NCI-H1694 treated with DMSO at 0.1 percent for 48 hours (cell line): ENCODE measurements at regions not wholly inside any gene's neighbourhood (a gene's known extent, or its start where the extent isn't known, plus 50 kb on each side); places are given as distances from the start of the nearest gene placed in this dataset.
"Not testable (repeated sequence)": the region's sequence is repeated elsewhere in the genome, so short reads cannot be mapped to it uniquely, and the experiment has no call there.

Experiments
- DNase-seq: peaks from one replicate; lab custom pipeline; 2025; lab: John Stamatoyannopoulos, UW

DNA sequence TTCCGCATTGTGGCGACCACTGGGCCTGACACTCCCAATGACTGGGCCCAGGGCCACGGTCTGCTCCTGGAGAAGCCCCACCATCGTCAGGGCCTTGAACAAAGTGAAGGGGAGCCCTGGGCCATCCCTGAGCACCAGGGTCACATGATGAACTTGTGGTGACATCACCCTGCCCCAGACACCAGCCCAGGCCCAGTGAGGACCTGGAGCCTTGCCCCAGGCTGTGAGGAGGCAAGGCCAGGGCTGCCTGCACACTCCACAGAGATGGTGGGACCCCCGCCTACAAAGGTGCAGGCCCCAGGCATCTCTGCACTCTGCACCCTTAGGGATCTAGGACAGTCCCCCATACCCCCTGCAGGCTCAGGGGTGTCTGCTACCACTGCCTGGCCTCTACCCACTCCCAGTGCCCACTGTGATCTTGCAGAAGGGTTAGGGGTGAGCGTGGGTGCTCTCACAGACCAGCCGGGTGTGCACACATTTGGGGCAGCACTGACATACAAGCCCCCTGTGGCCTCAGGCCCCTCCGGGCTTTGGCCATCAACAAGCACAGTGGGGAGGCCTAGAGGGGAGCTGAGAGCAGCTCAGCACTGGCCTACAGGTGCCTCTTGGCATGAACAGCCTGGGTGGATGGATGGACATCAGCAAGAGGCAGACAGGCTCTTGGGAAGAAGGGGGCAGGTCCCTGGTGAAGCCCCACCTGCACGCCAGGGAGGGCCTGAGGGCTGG is 624.0 kb upstream of the LRRTM4 start:
- no peak for DNase-seq

DNA sequence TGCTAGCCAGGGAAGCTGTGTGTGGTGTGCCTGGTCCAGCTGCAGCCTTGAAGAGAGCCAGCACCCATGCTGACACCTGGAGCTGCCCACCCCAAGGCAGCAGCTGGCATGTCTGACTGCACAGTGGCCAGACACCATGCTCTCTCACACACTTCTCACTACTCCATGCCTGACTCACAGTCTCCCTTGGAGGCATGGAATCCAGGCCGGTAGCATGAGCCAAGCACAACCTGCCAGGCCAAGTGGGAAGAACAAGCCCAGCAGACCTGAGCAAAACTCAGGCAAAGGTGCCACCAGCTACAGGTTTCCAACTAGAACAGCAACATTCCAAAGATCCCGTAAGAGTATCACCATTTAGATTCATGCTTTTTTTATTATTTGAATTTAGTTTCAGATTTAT is 625.3 kb upstream of the LRRTM4 start:
- no peak for DNase-seq

DNA sequence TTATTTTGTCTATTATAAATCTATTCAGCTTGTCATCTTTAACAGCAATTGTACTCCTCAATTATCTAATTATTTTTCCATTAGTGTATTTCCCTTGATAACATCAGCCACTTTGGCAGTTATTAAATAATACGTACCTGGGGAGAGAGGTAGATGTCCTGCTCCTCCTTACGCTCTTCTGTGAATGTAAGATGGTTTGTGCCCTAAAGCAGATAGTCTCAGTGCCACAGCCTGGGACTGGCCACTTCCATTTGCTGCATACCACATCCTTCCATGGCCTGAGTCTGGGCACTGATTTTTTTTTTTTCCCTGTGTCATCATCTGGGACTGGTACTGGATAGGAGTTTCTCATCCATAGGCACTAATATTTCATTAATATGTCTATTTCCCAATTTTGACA is 632.4 kb upstream of the LRRTM4 start:
- no peak for DNase-seq

DNA sequence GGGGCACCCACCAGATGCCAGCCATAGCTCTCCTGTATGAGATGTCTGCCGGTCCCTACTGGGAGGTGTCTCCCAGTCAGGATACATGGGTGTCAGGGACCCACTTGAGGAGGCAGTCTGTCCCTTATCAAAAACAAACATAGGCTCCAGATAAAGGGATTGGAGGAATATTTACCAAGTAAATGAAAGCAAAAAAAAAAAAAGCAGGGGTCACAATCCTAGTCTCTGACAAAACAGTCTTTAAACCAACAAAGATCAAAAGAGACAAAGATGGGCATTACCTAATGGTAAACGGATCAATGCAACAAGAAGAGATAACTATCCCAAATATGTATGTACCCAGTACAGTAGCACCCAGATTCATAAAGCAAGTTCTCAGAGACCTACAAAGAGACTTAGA is 640.0 kb upstream of the LRRTM4 start:
- DNase-seq = no peak

- DNase-seq = not testable (repeated sequence)
Observed at GRCh38 chr2:78172157-78172556, 650.0 kb upstream of the LRRTM4 start.

DNA sequence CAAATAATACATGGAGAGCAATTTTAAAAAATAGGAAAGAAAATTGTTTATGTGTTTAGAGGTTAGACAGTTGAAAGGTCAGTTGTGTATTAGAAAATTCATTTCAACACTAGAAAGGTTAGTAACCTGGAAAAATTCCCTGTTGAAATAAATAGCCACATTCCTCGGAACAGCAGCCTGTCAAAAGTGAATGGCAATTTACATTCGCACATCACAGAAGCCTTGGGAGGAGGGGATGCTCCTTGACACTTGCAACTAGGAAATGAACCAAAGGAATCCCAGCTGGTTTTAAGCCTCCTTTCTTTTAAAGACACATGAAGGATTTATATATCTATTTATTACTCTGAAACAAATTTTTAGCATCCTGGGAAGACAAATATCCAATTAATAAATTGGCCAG is 653.5 kb upstream of the LRRTM4 start:
- DNase-seq = no peak

- DNase-seq = no peak
Observed at GRCh38 chr2:78201064-78201575, 678.9 kb upstream of the LRRTM4 start.

DNA sequence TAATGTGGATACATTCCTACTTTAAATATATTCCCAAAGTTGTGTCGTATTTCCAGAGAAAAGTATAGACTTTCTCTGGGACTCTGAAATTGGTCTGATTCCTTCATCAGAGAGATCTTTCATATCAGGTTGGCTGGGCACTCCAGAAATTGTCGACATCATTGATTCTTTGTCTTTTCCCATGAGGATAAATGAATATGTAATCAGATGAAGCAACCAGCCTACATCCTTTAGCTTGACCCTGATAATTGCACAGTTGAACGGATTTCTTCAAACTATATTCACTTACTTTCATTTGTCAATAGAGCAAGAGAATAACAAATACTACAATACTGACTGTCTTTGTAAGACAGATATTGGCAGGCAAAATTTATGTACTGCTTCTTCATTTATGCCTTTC is 680.2 kb upstream of the LRRTM4 start:
- DNase-seq = no peak

DNA sequence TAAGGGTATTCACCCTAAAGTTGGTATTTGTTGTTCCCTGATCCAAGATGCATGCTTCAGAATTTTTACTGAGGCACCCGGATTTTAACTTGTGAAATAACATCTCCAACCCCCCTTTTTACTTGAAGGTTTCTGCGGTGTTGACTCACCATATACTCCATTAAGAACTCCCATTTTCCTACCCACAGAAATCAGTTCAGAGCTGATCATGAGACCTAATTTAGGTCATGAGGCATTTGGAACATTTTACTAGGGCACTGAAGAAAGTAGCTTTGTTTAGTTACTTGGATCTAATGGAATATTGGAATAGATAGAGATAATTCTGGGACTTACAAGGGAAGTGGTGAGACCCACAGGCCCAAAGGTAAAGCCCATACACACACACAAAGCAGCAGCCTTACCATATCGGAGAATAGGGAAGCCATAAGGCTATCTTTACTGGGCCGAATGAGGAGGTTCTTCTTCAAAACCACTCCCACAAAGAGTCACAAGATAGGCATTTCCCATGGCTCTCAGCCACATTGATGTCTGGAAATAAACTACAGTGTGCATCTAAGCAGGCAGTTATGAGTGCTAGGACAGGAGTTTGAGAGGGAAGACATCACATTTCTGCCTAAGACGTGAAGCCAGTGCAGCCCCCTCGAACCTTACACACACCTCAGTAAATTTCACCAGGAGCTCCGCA is 681.0 kb upstream of the LRRTM4 start:
- DNase-seq = no peak

DNA sequence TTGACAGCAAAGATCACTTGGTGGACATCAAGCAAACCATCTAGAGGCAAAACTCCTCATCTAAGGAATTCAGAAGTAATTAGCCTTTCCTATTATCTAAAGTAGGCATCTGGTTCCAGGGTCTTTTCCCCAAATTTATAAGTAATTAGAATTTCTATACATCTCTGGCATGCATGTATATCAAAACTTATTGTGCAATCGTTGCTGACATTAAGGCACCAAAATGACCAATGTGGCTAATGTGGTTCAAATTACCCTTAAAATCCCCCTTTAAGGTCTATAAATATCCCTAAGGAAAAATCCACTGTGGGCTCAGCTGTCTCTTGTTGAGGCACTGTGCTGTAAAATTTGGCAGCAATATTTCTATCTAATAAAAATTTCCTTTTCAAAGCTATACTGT is 695.9 kb upstream of the LRRTM4 start:
- DNase-seq = no peak

DNA sequence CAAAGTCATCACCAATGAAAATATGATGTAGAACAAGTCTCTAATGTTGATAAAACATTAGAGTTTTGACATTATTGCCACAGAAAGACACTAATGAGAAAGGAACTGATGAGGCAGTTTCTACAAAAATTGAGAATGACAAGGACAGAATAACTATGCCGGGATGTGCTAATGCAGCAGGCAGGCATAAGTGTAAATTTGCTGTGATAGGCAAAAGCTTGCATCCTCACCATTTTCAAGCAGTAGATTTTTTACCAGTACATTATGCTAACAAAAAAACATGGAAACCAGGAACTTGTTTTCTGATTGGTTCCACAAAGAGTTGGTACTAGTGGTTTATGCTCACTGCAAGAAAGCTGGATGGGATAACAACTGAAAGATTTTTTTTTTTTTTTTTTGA is 715.5 kb upstream of the LRRTM4 start:
- DNase-seq = no peak

DNA sequence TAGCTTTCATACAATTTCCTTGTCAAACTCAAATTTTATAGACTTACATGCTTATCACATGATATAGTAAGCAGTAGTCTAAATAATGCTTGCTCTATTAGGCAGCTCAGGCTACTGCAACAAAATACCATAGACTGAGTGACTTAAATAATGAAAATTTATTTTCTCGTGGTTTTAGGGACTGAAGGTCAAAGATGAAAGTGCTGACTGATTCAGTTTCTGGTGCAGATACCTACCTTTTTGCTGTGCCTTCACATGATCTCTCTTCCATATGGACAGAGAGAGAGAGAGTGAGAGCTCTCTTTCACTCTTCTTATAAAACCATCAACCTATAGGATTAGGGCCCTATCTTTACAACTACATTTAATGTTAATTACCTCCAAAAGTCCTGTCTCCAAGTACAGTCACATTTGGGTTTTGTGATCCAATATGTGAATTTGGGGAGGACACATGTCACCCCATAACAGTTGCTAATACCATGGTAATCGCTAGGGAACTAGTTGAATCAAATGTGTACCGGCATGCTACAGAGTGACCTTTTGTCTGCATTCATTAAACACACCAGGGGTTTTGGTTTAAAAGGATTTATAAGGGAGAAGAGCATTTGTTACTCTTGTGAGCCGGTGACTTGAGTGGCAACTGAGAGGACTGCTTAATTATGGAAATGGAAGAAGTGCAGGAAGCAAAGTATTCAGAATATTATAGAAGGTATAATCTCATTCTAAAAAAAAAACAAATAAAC is 723.4 kb upstream of the LRRTM4 start:
- no peak for DNase-seq

DNA sequence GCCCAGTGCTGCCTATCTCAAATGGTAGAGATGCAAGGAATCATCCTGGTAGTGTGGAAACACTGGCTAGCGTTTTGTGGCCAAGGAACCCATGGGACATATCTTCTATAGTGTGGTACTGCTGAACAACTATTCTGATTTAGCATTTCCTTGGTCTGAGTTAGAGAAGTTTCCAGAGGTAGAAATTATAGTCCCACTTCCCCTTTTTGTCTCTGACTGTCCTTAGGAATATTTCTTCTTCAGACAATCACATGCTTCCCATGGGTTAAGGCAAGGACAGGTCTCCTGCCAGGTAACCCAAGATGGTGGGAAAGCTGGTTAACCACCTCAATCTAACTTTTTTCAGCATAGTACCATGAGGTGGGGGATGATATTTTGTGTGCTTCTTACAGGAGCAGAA is 729.5 kb upstream of the LRRTM4 start:
- DNase-seq = no peak

DNA sequence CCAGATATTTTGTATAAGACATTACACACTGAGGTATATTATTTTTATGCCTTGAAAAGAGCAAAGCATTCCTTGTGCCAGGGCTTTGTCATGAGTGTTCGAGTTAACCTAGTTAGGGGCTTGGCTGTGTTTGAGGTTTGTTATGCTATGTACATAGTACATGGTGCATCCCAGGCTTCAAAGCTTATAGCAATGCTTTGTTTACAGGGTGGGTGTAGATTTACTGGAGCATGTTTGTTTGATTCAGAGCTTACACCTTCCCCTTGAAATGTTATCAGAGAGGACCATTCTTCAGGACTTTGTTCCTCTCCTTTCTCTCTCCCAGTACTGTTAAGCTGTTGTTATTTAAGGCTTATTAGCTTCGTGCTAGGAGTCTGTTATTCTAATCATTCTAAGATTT is 738.7 kb upstream of the LRRTM4 start:
- DNase-seq = no peak

DNA sequence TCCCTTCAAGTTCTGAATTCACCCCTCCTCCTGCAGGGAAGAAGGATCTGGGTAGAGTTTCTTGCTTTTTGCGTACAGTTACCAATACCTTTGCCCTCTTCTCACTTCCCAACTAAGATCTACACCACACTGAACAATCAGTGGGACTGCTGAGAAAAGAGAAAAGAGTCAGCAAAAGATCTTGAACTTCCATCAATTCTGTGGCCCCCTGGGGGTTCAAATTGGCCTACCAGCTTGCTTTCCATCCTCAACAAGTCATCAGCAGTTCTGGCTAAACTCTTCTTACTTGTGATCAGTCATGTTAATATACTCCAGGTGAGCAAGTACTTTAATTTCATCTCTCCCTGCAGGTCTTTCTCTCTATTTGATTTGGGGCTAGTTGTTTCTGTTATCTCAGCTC is 739.3 kb upstream of the LRRTM4 start:
- DNase-seq = no peak

GRCh38 chr2:78262089-78262488 is 739.9 kb upstream of the LRRTM4 start:
- DNase-seq = not testable (repeated sequence)

- DNase-seq = no peak
Observed at GRCh38 chr2:78262713-78263375, 740.7 kb upstream of the LRRTM4 start.

GRCh38 chr2:78263571-78263970 is 741.4 kb upstream of the LRRTM4 start:
- no peak for DNase-seq

DNA sequence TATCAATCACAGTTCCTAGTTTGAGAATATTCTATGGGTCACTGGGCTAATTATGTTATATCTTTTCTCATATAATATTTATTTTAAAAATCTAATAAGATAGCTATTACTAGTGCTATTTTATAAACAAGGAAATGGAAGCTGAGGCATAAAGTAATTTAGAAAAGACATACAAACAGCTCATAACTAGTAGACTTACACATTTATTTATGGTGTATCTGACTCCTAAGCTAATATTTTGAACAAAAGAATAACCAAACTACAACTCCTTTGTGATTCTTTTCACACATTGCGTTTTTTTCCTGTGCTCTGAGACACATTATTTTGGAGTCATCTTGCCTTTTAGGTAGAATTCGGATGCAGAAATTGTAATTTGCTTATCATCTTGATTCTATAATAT is 742.0 kb upstream of the LRRTM4 start:
- no peak for DNase-seq

DNA sequence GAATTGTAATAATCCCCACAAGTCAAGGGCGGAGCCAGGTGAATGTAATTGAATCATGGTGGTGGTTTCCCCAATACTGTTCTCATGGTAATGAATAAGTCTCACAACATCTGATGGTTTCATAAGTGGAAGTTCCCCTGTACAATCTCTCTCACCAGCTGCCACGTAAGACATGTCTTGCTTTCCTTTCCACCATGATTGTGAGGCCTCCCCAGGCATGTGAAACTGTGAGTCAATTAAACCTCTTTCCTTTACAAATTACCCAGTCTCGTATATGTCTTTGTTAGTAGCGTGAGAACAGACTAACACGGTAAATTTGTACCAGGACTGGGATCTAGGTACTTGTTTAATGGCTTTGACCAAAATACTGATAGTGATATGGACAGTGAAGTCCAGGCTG is 744.3 kb upstream of the REG3G start:
- DNase-seq = no peak

DNA sequence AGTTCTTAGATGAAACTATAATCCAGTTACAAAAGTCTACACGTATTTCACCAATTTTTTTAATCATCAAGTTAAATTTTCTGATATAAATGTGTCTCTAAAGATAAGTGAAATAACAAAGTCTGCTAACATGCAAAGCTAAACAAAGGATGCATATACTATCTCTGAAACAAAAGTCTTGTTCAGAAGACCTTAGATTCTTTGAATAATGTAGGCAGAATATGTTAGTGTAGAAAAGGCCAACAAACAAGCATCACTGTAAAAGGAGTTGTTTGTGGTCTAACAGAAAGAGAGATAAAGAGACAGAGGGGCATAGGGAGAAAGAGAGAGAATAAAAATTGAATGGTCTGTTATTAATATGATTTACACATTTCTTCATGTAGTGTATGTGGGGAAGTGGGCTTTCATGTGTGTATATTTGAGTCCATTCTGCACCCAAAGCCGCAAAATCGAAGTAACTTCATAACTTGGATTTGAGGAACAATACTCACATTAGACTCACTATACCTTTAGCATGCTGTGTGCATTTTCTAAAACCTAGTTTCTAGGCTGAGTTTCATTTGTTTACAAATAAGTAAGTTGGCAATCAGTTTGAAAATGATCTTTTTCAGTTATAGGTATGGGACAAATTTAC is 734.8 kb upstream of the REG3G start:
- DNase-seq = no peak

DNA sequence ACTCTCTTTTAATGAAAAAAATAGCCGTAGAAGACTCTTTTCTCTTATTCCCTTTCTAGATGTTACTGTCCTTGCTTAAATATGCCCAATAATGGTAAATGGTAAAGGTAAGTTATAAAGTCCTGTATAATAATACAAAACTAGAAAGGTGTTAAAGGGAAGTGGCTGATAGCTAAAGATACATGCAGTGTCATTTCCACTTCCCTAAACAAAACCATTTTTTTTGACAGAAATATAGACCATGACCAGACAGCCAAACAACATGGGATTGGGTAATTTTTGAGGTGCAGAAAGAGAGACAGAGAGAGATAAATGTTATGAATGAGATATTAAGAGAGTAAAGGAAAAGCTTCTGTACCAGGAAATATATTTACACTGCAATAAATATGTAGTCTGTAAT is 731.7 kb upstream of the REG3G start:
- no peak for DNase-seq
